SK-N-SH treated with all-trans-retinoic acid at 6 μM for 48 hours (cell line): ENCODE measurements at regions not wholly inside any gene's neighbourhood (a gene's known extent, or its start where the extent isn't known, plus 50 kb on each side); places are given as distances from the start of the nearest gene placed in this dataset.

Experiments used
- BACH2 ChIP-seq: fragments of 250-450 bp; sonication (Bioruptor Pico); IDR thresholded peaks from 2 replicates; pipeline ENCODE4 v1.9.0; 2021; ENCODE audit warnings: mild to moderate bottlenecking, borderline replicate concordance
- ISL1 ChIP-seq: fragments of 250-450 bp; sonication (Bioruptor Pico); IDR thresholded peaks from 2 replicates; pipeline ENCODE4 v2.1.2; 2022; ENCODE audit warnings: mild to moderate bottlenecking, moderate library complexity
- RARB ChIP-seq: fragments of 250-450 bp; sonication (Bioruptor Pico); IDR thresholded peaks from 2 replicates; pipeline ENCODE4 v1.8.0; 2021; ENCODE audit warnings: mild to moderate bottlenecking, moderate library complexity
- TF ChIP-seq, protein P1 (sequence below): fragments of 250-450 bp; sonication (Bioruptor Pico); IDR thresholded peaks from 2 replicates; pipeline ENCODE4 v1.8.0; 2020; ENCODE audit warnings: mild to moderate bottlenecking, moderate library complexity, borderline replicate concordance
- TF ChIP-seq, protein P2 (sequence below): fragments of 250-450 bp; sonication (Bioruptor Pico); IDR thresholded peaks from 2 replicates; pipeline ENCODE4 v1.5.1; 2021; ENCODE audit warnings: mild to moderate bottlenecking, moderate library complexity
- TF ChIP-seq, protein P3 (sequence below): fragments of 250-450 bp; sonication (Bioruptor Pico); IDR thresholded peaks from 2 replicates; pipeline ENCODE4 v1.5.1; 2020; ENCODE audit warnings: low read depth, mild to moderate bottlenecking, moderate library complexity

DNA sequence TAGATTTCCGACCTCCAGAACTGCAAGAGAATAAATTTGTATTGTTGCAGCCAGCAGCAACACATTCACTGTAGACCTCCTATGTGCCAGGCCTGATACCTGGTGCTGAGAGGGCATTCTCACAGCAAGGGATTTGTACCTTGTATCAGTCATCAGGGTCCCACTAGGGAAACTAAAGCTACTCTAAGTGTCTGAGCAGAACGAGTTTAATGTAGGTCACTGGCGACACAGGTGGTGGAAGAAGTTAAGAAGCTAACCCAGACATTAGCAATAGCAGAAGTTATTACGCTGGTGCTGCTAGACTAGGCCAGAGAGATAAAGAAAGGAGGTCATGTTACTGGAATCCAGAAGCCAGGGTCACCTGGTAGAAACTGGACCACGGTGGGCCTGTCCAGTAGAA, 60.5 kb upstream of the BCL6 start:
- TF ChIP-seq, protein P1, sequence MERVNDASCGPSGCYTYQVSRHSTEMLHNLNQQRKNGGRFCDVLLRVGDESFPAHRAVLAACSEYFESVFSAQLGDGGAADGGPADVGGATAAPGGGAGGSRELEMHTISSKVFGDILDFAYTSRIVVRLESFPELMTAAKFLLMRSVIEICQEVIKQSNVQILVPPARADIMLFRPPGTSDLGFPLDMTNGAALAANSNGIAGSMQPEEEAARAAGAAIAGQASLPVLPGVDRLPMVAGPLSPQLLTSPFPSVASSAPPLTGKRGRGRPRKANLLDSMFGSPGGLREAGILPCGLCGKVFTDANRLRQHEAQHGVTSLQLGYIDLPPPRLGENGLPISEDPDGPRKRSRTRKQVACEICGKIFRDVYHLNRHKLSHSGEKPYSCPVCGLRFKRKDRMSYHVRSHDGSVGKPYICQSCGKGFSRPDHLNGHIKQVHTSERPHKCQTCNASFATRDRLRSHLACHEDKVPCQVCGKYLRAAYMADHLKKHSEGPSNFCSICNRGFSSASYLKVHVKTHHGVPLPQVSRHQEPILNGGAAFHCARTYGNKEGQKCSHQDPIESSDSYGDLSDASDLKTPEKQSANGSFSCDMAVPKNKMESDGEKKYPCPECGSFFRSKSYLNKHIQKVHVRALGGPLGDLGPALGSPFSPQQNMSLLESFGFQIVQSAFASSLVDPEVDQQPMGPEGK (CRISPR knock-in tag), result no peak
- TF ChIP-seq BACH2 (CRISPR knock-in tag), result no peak
- no peak for TF ChIP-seq RARB (CRISPR knock-in tag)
- TF ChIP-seq, protein P2, sequence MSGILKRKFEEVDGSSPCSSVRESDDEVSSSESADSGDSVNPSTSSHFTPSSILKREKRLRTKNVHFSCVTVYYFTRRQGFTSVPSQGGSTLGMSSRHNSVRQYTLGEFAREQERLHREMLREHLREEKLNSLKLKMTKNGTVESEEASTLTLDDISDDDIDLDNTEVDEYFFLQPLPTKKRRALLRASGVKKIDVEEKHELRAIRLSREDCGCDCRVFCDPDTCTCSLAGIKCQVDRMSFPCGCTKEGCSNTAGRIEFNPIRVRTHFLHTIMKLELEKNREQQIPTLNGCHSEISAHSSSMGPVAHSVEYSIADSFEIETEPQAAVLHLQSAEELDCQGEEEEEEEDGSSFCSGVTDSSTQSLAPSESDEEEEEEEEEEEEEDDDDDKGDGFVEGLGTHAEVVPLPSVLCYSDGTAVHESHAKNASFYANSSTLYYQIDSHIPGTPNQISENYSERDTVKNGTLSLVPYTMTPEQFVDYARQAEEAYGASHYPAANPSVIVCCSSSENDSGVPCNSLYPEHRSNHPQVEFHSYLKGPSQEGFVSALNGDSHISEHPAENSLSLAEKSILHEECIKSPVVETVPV (CRISPR knock-in tag), result no peak
- TF ChIP-seq ISL1, result no peak
- TF ChIP-seq, protein P3, sequence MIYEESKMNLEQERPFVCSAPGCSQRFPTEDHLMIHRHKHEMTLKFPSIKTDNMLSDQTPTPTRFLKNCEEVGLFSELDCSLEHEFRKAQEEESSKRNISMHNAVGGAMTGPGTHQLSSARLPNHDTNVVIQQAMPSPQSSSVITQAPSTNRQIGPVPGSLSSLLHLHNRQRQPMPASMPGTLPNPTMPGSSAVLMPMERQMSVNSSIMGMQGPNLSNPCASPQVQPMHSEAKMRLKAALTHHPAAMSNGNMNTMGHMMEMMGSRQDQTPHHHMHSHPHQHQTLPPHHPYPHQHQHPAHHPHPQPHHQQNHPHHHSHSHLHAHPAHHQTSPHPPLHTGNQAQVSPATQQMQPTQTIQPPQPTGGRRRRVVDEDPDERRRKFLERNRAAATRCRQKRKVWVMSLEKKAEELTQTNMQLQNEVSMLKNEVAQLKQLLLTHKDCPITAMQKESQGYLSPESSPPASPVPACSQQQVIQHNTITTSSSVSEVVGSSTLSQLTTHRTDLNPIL (CRISPR knock-in tag), result no peak
